ENCODE measurements at regions not wholly inside any gene's neighbourhood (a gene's known extent, or its start where the extent isn't known, plus 50 kb on each side); places are given as distances from the start of the nearest gene placed in this dataset.

DNA sequence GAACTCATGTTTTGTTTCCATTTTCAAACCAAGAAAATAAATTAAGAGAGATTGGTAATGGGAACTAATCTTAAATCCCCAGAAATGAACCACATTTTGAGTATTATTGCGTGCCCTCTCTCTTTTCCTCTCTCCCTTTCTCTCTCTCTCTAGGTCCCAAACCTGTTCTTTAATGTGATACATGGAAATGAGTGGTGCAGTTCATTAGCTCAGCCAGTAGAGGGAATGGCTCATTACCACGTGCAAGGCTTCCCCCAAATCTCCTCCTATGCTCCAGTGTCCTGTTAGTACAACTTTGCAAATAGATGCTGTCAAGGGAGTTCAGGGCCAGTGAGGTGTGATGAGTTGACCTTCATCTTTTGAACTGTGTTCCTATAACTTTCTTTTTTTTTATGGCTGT is 178.4 kb downstream of the FGF9 start:
- Histone ChIP-seq H3K9me3 (replicated peaks; ENCODE audit: control insufficient read depth, insufficient read depth, low read depth, low read length) (no peaks in the 10 kb centered on the region), H3K9ac (ENCODE audit: insufficient read depth in 1 of 2, low read depth in 2 of 2, low read length in 2 of 2) (no peak overlapping the region), H2AFZ (ENCODE audit: low read depth, low read length) (no peak overlapping the region), H3K27me3 (ENCODE audit: control insufficient read depth in 2 of 2, insufficient read depth in 2 of 2, low read length in 2 of 2) (peaks cover 0 to 2% of the 10 kb centered on the region in 2 experiments; a peak in 1 of 5 replicates), H4K20me1 (replicated peaks; ENCODE audit: control insufficient read depth, insufficient read depth, low read length) (no peaks in the 10 kb centered on the region), H3K36me3 (ENCODE audit: control insufficient read depth, insufficient read depth, low read length) (no peaks in the 10 kb centered on the region), H3K4me3 (no peak overlapping the region), H3K4me1 (replicated peaks in 1 of 2; ENCODE audit: control insufficient read depth in 2 of 2, insufficient read depth in 2 of 2, low read length in 2 of 2) (no peaks in the 10 kb centered on the region), H3K27ac (ENCODE audit: extremely low read depth, low read depth, low read length) (no peak overlapping the region), H3K4me2 (ENCODE audit: insufficient read depth, low read length) (no peak overlapping the region), H3K9me1 (ENCODE audit: control insufficient read depth, insufficient read depth, low read length) (no peaks in the 10 kb centered on the region), H3K79me2 (ENCODE audit: control insufficient read depth, insufficient read depth, low read length) (no peaks in the 10 kb centered on the region)
- ATAC-seq (peak; percentile 75), FAIRE-seq (peak; percentile 65), DNase-seq (ENCODE audit: extremely low read depth in 1 of 4, low spot score in 3 of 4) (peak; percentile 10 to 21 (median 15))
- intact Hi-C loops (cut with micrococcal nuclease) (no loop called here), in situ Hi-C loops (cut with MboI) (no loop called here)
- ChIA-PET POLR2A (no interaction called here), CTCF (ENCODE audit: low intra/inter-chr PET ratio) (no interaction called here)
- 0% methylated on average over 2 of the region's 2 CpGs for WGBS (ENCODE audit: insufficient coverage, low coverage, missing lambda C conversion rate)
- no TSS peak for BruUV-seq (replicated peaks)
- TF ChIP-seq PCBP2 (IDR thresholded peaks at IDR 0.05; ENCODE audit: low read depth, low read length, poor library complexity, severe bottlenecking) (no peak), POLR3A (IDR thresholded peaks at IDR 0.05; ENCODE audit: borderline replicate concordance, extremely low read depth, insufficient read depth, insufficient read length) (no peak), ETV5 (CRISPR knock-in tag; IDR thresholded peaks at IDR 0.05; ENCODE audit: low read depth) (no peak), BHLHE40 (IDR thresholded peaks at IDR 0.05; ENCODE audit: low read length) (peak; percentile 44; the same call in 1 of the 2 replicates), IRF2 (CRISPR knock-in tag; IDR thresholded peaks at IDR 0.05) (no peak), SIX5 (IDR thresholded peaks at IDR 0.05; ENCODE audit: borderline replicate concordance in 1 of 2, insufficient read depth in 1 of 2, low read depth in 1 of 2, low read length in 2 of 2) (no peak), KAT8 (IDR thresholded peaks at IDR 0.05; ENCODE audit: low read depth) (no peak), PTTG1 (tag; IDR thresholded peaks at IDR 0.05; ENCODE audit: low read depth) (no peak)
- TF ChIP-seq, protein P1, sequence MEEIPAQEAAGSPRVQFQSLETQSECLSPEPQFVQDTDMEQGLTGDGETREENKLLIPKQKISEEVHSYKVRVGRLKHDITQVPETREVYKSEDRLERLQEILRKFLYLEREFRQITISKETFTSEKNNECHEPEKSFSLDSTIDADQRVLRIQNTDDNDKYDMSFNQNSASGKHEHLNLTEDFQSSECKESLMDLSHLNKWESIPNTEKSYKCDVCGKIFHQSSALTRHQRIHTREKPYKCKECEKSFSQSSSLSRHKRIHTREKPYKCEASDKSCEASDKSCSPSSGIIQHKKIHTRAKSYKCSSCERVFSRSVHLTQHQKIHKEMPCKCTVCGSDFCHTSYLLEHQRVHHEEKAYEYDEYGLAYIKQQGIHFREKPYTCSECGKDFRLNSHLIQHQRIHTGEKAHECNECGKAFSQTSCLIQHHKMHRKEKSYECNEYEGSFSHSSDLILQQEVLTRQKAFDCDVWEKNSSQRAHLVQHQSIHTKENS (CRISPR knock-in tag; IDR thresholded peaks at IDR 0.05): no peak
- TF ChIP-seq, protein P2, sequence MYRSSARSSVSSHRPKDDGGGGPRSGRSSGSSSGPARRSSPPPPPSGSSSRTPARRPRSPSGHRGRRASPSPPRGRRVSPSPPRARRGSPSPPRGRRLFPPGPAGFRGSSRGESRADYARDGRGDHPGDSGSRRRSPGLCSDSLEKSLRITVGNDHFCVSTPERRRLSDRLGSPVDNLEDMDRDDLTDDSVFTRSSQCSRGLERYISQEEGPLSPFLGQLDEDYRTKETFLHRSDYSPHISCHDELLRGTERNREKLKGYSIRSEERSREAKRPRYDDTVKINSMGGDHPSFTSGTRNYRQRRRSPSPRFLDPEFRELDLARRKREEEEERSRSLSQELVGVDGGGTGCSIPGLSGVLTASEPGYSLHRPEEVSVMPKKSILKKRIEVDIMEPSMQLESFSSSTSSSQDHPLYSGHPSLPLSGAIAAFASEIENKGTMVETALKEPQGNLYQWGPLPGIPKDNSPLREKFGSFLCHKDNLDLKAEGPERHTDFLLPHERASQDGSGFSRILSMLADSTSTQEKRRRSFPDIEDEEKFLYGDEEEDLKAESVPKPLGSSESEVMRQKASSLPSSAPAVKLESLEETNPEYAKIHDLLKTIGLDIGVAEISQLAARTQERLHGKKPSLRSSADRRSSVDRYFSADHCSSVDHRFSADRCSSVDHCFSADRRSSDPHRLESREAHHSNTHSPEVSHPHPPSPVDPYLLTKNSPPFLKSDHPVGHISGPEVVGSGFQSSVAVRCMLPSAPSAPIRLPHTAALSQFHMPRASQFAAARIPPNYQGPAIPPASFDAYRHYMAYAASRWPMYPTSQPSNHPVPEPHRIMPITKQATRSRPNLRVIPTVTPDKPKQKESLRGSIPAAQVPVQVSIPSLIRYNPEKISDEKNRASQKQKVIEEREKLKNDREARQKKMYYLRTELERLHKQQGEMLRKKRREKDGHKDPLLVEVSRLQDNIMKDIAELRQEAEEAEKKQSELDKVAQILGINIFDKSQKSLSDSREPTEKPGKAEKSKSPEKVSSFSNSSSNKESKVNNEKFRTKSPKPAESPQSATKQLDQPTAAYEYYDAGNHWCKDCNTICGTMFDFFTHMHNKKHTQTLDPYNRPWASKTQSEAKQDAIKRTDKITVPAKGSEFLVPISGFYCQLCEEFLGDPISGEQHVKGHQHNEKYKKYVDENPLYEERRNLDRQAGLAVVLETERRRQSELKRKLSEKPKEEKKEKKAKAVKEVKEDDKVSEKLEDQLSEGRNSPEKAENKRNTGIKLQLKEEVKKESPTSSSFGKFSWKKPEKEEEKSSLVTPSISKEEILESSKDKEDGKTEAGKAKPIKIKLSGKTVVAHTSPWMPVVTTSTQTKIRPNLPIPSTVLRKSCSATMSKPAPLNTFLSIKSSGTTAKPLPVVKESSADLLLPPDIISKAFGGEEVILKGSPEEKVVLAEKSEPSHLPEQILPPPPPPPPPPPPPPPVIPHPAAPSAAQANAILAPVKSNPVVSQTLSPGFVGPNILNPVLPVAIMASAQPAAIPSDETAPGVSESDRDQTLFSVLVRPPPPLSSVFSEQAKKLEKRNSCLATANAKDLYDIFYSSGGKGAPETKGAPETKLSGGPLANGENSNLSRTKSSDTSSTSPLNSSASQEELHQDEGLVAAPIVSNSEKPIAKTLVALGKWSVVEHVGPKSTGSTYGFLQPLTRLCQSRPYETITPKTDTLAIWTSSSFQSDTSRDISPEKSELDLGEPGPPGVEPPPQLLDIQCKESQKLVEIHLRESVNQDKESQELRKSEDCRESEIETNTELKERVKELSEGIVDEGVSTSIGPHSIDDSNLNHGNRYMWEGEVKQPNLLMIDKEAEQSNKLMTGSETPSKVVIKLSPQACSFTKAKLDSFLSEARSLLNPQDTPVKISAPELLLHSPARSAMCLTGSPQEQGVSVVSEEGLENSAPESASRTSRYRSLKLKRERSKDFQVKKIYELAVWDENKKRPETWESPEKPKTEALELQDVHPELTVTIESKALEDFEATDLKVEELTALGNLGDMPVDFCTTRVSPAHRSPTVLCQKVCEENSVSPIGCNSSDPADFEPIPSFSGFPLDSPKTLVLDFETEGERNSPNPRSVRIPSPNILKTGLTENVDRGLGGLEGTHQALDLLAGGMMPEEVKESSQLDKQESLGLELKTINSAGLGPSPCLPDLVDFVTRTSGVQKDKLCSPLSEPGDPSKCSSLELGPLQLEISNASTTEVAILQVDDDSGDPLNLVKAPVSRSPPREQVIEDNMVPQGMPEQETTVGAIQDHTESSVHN (IDR thresholded peaks at IDR 0.05; ENCODE audit: borderline replicate concordance in 1 of 2, low read depth in 1 of 2): no peak
- TF ChIP-seq, protein P3, sequence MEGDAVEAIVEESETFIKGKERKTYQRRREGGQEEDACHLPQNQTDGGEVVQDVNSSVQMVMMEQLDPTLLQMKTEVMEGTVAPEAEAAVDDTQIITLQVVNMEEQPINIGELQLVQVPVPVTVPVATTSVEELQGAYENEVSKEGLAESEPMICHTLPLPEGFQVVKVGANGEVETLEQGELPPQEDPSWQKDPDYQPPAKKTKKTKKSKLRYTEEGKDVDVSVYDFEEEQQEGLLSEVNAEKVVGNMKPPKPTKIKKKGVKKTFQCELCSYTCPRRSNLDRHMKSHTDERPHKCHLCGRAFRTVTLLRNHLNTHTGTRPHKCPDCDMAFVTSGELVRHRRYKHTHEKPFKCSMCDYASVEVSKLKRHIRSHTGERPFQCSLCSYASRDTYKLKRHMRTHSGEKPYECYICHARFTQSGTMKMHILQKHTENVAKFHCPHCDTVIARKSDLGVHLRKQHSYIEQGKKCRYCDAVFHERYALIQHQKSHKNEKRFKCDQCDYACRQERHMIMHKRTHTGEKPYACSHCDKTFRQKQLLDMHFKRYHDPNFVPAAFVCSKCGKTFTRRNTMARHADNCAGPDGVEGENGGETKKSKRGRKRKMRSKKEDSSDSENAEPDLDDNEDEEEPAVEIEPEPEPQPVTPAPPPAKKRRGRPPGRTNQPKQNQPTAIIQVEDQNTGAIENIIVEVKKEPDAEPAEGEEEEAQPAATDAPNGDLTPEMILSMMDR (IDR thresholded peaks at IDR 0.05 in 2 of 3, conservative IDR thresholded peaks at IDR 0.05 in 1 of 3; ENCODE audit: insufficient read depth in 2 of 3, low read depth in 1 of 3, low read length in 3 of 3): peak; percentile 41 to 51 (median 43); a peak in 5 of 6 replicates
